Breast epithelium (tissue), 4 donors: ENCODE measurements at regions not wholly inside any gene's neighbourhood (a gene's known extent, or its start where the extent isn't known, plus 50 kb on each side); places are given as distances from the start of the nearest gene placed in this dataset.

ENCODE experiments used
- DNase-seq, 2 donors: peaks; one replicate each; pipeline ENCODE4 v3.0.0-alpha.2; 2019; ENCODE audit warnings: low spot score in 2 of 2
- H3K27ac ChIP-seq, 2 donors: fragments of 200-600 bp; sonication (generic) in 1 of 2; one replicate each; pipeline ENCODE4 v1.5.1; 2016 to 2019; ENCODE audit warnings: mild to moderate bottlenecking in 1 of 2
- H3K27me3 ChIP-seq, 2 donors: fragments of 200-600 bp; sonication (generic) in 1 of 2; one replicate each; pipeline versions ENCODE4 v1.5.1 to v1.6.0; 2017 to 2019; ENCODE audit warnings: control low read depth in 1 of 2, mild to moderate bottlenecking in 1 of 2
- H3K36me3 ChIP-seq: fragments of 200-600 bp; one replicate; pipeline ENCODE4 v1.5.1; 2019
- H3K4me1 ChIP-seq, 2 donors: fragments of 200-600 bp; sonication (generic); one replicate each; pipeline ENCODE4 v1.5.1; 2016 to 2019; ENCODE audit warnings: control low read depth in 1 of 2
- H3K4me3 ChIP-seq, 3 donors: fragments of 200-600 bp; sonication (generic); 1 replicate in 2 of 3; 2 replicates in 1 of 3; pipeline ENCODE4 v1.5.1; 2016 to 2019; ENCODE audit warnings: mild to moderate bottlenecking in 3 of 3, moderate library complexity in 2 of 3
- H3K9me3 ChIP-seq, 2 donors: fragments of 200-600 bp; sonication (generic) in 1 of 2; one replicate each; pipeline ENCODE4 v1.5.1; 2016 to 2019; ENCODE audit warnings: control low read depth in 1 of 2
- CTCF ChIP-seq, 3 donors: fragments of 450-650 bp; IDR thresholded peaks; one replicate each; pipeline ENCODE4 v1.5.1; 2016 to 2017; ENCODE audit warnings: antibody characterized with exemption in 3 of 3, mild to moderate bottlenecking in 3 of 3, moderate library complexity in 3 of 3
- POLR2A ChIP-seq: fragments of 450-650 bp; IDR thresholded peaks from one replicate; pipeline ENCODE4 v1.6.1; 2016; ENCODE audit warnings: antibody characterized with exemption, mild to moderate bottlenecking, moderate library complexity
- POLR2AphosphoS5 ChIP-seq, 3 donors: sonication (generic); formaldehyde crosslinking; IDR thresholded peaks; one replicate each; pipeline ENCODE4 v1.6.1; 2017; ENCODE audit warnings: antibody characterized with exemption in 3 of 3
- intact Hi-C: fragments of 100-400 bp; cut with DNase I; formaldehyde crosslinking; loops from one replicate; pipeline ENCODE4 v1.15.1; 2023; ENCODE audit warnings: low total_unique reads

- H3K27ac ChIP-seq = no peak overlapping the region
- H3K9me3 ChIP-seq = peaks cover 5 to 20% of the 10 kb centered on the region in 2 donors
- no peaks in the 10 kb centered on the region for H3K36me3 ChIP-seq
- H3K4me3 ChIP-seq = no peak overlapping the region
- TF ChIP-seq POLR2A = no peak
- TF ChIP-seq POLR2AphosphoS5 (IDR thresholded peaks at IDR 0.05) = no peak
- TF ChIP-seq CTCF (IDR thresholded peaks at IDR 0.05) = no peak
- no peaks in the 10 kb centered on the region for H3K27me3 ChIP-seq
- intact Hi-C loops = no loop called here
- no peaks in the 10 kb centered on the region for H3K4me1 ChIP-seq
- no peak for DNase-seq
Observed at GRCh38 chr11:111067994-111068393, 177.5 kb upstream of the POU2AF2 start.

DNA sequence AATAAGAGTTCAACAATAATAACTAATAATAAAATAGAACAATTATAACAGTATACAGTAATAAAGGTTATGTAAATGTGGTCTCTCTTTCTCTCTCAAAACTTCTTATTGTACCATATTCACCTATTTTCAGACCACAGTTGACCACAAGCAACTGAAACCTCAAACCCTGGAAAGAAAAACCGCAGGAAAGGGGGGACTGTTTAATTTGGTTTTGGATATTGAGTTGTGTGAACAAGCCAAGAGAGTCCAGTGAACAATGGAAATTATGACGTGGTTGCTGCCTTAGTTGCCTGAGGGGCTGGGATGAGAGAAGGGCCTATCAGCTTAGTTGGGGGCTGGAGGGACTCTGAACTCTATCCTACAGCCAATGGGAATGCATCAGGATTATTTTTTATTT lies 178.7 kb upstream of the POU2AF2 start:
- H3K9me3 ChIP-seq = peaks cover 5 to 20% of the 10 kb centered on the region in 2 donors
- no peak for TF ChIP-seq CTCF (IDR thresholded peaks at IDR 0.05)
- no peak for TF ChIP-seq POLR2A
- no peak for TF ChIP-seq POLR2AphosphoS5 (IDR thresholded peaks at IDR 0.05)
- intact Hi-C loops = no loop called here
- H3K36me3 ChIP-seq = no peaks in the 10 kb centered on the region
- DNase-seq = no peak
- no peaks in the 10 kb centered on the region for H3K4me1 ChIP-seq
- no peak overlapping the region for H3K4me3 ChIP-seq
- no peaks in the 10 kb centered on the region for H3K27me3 ChIP-seq
- H3K27ac ChIP-seq = no peak overlapping the region

DNA sequence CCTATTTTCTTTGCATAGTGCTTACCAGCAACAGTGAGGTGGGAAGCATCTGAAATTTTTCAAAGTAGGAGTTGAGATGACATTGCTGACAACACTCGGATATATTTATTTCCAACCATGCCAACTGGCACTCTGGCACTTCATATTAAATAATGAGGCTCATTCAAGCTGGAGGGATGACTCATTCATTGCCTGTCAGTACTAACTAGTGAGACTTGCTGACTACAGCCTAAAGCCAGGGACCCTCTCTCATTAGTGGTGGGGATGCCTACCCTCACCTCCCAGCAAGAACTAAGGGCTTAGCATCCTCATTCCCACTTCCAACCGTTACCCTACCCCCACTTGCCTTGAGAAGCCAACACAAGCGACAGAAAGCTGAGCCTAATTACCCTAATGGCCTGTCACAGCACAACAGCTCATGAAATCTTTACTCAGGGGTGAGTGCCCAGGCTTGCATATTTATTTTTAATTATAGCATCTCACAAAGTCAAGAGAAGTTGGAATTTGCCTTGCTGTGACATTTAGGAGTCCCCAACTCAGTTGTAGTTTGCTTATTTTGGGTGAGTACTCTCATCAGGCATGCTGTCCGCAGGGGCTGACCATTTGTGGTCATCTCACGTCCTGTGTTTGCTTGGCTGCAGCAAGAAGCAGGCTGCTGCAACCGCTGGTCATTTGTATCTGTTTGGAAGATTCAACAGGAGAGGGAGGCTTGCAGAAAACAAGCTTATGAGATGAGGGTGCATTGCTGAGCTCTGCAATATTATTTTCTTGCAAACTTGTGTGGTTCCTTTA lies 181.6 kb upstream of the POU2AF2 start:
- no peak overlapping the region for H3K4me3 ChIP-seq
- H3K27me3 ChIP-seq = no peaks in the 10 kb centered on the region
- no peak overlapping the region for H3K27ac ChIP-seq
- no peak for DNase-seq
- TF ChIP-seq CTCF (IDR thresholded peaks at IDR 0.05) = no peak
- H3K9me3 ChIP-seq = peaks cover 5 to 20% of the 10 kb centered on the region in 2 donors
- no peaks in the 10 kb centered on the region for H3K4me1 ChIP-seq
- intact Hi-C loops = no loop called here
- H3K36me3 ChIP-seq = no peaks in the 10 kb centered on the region

DNA sequence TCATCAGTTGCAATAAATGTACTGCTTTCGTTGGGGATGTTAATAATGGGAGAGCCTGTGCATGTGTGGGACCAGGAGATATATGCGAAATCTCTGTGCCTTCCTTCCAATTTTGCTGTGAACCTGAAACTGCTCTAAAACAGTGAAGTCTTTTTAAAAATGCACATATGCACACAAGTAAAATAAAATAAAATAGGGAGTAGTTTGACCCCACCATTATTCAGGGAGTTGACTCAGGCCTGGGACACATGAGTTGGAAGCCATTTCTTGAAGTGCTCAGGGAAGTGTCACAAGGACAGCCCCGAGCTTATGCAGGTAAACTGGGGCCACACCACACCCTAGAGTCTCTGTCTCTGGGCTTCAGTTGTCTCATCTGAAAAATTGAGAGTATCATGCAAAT lies 183.1 kb upstream of the POU2AF2 start:
- DNase-seq = no peak
- Histone ChIP-seq H3K4me3 (no peak overlapping the region), H3K27me3 (no peaks in the 10 kb centered on the region), H3K36me3 (no peaks in the 10 kb centered on the region), H3K27ac (no peak overlapping the region), H3K9me3 (peaks cover 3 to 6% of the 10 kb centered on the region in 2 donors), H3K4me1 (no peaks in the 10 kb centered on the region)
- TF ChIP-seq POLR2AphosphoS5 (IDR thresholded peaks at IDR 0.05) = no peak
- TF ChIP-seq CTCF (IDR thresholded peaks at IDR 0.05) = no peak
- no peak for TF ChIP-seq POLR2A
- intact Hi-C loops = no loop called here

GRCh38 chr11:111059726-111060125 lies 185.8 kb upstream of the POU2AF2 start:
- no peak for DNase-seq
- Histone ChIP-seq H3K9me3 (peaks cover 6% of the 10 kb centered on the region in 2 donors), H3K4me1 (no peaks in the 10 kb centered on the region), H3K36me3 (no peaks in the 10 kb centered on the region), H3K27me3 (no peaks in the 10 kb centered on the region), H3K27ac (no peak overlapping the region), H3K4me3 (no peak overlapping the region)
- intact Hi-C loops = no loop called here
- TF ChIP-seq CTCF (IDR thresholded peaks at IDR 0.05) (no peak), POLR2A (no peak), POLR2AphosphoS5 (IDR thresholded peaks at IDR 0.05) (no peak)
